ENCODE measurements at regions not wholly inside any gene's neighbourhood (a gene's known extent, or its start where the extent isn't known, plus 50 kb on each side); places are given as distances from the start of the nearest gene placed in this dataset.
"Not testable (repeated sequence)": the region's sequence is repeated elsewhere in the genome, so short reads cannot be mapped to it uniquely, and the experiment has no call there.

DNA sequence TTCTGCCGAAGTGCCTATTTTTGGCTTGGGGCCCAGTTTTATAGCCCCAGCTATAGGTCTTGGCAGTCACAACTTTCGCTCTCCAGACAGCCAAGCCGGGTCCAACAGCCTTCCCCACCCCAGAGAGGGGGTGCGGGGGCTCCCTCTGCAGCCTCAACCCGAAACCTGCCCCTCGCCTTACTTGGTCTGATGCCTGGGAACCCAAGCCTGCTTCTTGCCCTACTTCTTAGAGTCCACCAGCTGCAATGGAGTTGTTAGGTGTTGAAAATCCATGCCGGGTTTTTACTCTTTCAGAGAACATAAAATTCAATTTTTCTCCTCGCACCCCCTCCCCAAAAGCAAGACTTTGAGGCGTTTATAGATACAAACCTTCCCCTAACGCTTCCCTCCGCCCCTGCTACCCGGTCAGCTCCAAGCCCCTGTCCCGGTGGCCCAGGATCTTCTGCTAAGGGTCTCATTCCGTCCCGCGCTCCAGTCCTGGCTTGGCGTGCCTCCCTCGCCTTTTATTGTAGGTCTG, 116.7 kb downstream of the CRLF3 start:
- H3K4me3 ChIP-seq (ENCODE audit: insufficient read depth, low read depth, low read length): peak overlapping the region; percentile 64
- peak; percentile 22 for DNase-seq
- H3K27me3 ChIP-seq (ENCODE audit: control insufficient read depth, insufficient read depth, low read length); H3K36me3 ChIP-seq (replicated peaks; ENCODE audit: control insufficient read depth, insufficient read depth, low read length): not testable (repeated sequence)

DNA sequence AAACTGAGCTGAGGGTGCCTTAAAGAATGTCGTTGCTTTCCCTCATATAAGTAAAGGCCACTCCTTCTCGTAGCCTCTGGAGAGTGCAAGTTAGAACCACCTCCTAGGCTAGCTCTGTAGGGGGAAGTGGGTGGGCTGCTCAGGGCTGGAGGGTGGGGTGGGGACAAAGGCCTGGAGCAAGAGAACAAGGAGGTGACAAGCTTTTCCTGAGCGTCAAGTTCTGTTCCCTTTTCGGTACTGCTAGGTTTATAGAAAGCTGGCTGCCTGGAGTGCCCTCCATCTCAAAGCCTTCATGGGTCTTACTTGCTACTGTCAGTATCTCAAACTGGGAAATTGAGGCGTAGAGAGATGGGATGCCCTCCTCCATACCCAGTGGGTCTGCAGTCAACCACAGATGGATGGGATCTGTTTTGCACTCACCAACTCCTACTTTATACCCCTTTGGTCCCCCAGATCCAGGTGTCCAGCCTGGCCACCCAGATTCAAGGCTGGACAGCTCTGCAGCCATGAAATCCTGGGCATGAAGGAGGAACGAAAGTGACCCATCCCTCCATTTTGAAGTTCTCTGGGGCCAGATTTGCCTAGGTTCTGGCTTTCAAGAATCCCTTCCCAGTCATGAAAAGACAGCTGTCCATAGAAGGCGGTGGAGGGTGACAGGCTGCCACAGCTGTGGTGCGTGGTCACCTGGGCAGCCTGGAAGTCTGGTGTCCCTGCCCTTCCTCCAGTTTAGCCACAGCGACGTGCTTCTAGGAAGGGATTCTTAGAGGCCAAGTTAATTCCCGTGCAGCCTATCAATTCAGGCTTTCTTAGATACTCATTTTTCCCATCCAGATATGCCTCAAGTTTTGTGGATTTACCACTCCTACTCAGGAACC, 117.8 kb downstream of the CRLF3 start:
- H3K36me3 ChIP-seq (replicated peaks; ENCODE audit: control insufficient read depth, insufficient read depth, low read length); H3K27me3 ChIP-seq (ENCODE audit: control insufficient read depth, insufficient read depth, low read length): not testable (repeated sequence)
- DNase-seq: peak; percentile 17
- H3K4me3 ChIP-seq (ENCODE audit: insufficient read depth, low read depth, low read length): peak overlapping the region; percentile 64; the same call in 1 of the 2 replicates

DNA sequence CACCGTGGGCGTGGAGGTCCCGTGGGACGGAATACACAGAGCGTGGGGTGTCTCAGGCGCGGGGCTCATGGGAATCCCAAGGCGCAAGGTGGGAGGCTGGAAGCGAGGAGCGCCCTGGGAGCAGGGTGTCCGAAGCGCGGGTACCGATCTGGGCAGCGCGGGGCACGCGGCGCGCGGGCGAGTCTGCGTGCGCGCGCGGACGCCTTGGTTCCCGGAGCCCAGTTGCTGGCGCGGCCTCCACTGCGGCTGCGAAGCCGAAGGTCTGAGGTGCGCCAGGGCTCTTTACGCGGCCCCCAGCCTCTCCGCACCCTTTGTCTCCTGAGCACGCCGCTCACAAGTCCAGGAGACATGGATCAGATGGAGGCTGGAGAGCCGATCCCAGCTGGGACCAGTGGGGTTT, 118.5 kb downstream of the CRLF3 start:
- peak; percentile 25 for DNase-seq
- H3K27me3 ChIP-seq (ENCODE audit: control insufficient read depth, insufficient read depth, low read length); H3K36me3 ChIP-seq (replicated peaks; ENCODE audit: control insufficient read depth, insufficient read depth, low read length): not testable (repeated sequence)
- peak overlapping the region; percentile 19 for H3K4me3 ChIP-seq (ENCODE audit: insufficient read depth, low read depth, low read length)

DNA sequence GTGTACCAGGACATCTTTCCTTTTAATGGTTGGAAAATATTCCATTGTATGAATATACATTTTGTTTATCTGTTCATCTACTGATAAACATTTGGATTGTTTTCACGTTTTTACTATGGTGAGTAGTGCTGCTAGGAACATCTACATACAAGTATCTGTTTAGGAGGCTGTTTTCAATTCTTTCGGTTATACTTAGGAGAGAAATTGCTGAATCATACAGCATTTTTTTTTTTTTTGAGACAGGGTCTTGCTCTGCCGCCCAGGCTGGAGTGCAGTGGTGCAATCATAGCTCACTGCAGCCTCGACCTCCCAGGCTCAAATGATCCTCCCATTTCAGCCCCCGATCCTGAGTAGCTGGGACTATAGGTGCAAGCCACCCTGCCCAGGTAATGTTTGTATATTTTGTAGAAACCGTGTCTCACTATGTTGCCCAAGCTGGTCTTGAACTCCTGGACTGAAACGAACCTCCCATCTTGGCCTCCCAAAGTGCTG, 122.9 kb downstream of the CRLF3 start:
- DNase-seq: no peak
- H3K36me3 ChIP-seq (replicated peaks; ENCODE audit: control insufficient read depth, insufficient read depth, low read length): no peaks in the 10 kb centered on the region
- H3K27me3 ChIP-seq (ENCODE audit: control insufficient read depth, insufficient read depth, low read length): no peaks in the 10 kb centered on the region
- no peak overlapping the region for H3K4me3 ChIP-seq (ENCODE audit: insufficient read depth, low read depth, low read length)

DNA sequence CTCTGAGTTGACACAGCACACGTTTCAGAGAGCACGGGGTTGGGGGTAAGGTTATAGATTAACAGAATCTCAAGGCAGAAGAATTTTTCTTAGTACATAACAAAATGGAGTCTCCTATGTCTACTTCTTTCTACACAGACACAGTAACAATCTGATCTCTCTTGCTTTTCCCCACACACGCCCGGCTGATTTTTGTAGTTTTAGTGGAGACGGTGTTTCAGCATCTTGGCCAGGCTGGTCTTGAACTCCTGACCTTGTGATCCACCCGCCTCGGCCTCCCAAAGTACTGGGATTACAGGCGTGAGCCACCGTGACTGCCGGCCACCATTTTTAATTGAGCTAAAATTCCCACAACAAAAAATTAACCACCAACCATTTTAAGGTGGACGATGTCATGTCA, 123.7 kb downstream of the CRLF3 start:
- H3K36me3 ChIP-seq (replicated peaks; ENCODE audit: control insufficient read depth, insufficient read depth, low read length); H3K27me3 ChIP-seq (ENCODE audit: control insufficient read depth, insufficient read depth, low read length); H3K4me3 ChIP-seq (ENCODE audit: insufficient read depth, low read depth, low read length); DNase-seq: not testable (repeated sequence)

DNA sequence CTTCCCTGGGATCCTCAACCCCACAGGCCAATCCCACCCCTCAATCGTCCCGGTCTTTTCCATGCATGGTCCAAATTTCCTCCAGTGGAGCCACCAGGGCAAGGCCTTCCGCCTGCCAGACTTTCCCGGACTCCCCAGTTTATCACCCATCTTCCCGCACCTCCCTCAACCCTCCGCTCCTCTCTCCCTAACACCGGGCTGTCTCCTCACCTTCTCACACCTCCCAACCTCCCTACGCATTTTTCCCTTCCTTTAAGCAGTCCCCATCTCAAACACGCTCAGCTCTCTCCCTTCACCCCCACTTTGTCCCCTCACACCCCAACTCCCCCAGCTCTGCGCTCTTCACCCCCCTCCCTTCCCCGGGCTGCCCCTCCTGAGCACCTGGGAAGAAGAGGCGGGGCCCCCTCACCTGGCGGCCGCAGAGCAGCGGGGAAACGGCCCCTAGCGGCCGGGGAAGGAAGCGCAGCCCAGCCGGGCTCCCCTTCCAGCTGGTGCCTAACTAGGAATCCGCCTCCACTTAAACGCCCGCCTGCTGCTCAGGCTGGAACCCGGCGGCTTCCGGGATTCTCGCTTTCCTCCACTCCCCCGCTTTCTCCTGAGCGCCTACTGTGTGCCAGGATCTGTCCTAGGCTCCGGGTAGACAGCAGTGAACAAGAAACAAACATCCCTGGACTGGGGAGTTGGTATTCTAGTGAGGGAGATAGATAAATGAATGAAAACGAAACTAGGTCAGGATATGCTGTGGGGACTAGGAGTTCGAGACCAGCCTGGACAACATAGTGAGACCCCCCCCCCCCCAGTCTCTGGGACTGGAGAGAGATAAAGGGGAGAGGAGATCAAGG, 126.7 kb downstream of the CRLF3 start:
- H3K36me3 ChIP-seq (replicated peaks; ENCODE audit: control insufficient read depth, insufficient read depth, low read length); H3K27me3 ChIP-seq (ENCODE audit: control insufficient read depth, insufficient read depth, low read length): not testable (repeated sequence)
- H3K4me3 ChIP-seq (ENCODE audit: insufficient read depth, low read depth, low read length): peak overlapping the region; percentile 34; the same call in 1 of the 2 replicates
- DNase-seq: peak; percentile 90

DNA sequence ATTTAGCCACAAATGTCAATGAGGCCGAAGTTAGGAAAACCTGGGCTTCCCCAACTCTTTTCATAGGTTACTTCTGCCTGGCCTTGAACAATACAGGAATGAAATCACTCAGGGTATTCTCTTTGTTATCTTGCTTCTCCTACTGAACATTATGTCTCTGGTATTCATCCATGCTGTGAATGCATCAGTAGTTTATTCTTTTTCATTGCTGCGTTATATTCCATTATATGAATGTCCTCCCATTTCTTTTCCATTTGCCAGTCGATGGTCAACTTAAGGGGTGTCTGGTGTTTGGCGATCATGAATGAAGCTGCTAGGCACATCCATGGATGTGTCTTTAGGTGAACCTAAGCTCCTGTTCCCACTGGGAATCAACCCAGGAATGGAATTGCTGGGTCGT, 128.3 kb downstream of the CRLF3 start:
- no peaks in the 10 kb centered on the region for H3K36me3 ChIP-seq (replicated peaks; ENCODE audit: control insufficient read depth, insufficient read depth, low read length)
- no peaks in the 10 kb centered on the region for H3K27me3 ChIP-seq (ENCODE audit: control insufficient read depth, insufficient read depth, low read length)
- no peak overlapping the region for H3K4me3 ChIP-seq (ENCODE audit: insufficient read depth, low read depth, low read length)
- no peak for DNase-seq

DNA sequence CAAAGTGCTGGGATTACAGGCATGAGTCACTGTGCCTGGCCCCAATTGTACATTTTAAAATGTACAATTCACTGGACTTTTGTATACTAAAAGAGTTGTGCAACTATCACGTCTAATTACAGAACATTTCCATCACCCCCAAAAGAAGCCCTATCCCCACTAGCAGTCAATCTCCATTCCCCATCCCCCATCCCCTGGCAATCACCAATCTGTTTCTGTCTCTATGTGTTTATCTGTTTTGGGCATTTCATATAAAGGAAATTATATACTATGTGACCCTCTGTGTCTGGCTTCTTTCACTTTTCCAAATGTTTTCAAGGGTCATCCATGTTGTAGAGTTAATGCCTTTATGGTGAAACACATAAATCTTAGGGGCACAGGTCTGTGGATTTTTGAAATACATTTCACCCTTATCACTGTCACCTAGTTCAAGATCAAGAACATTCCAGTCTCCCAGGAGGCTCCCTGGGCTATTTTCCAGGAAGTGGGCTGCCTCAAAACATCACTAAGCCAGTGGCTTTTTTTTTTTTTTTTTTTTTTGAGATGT, 129.2 kb downstream of the CRLF3 start:
- not testable (repeated sequence) for DNase-seq; H3K27me3 ChIP-seq (ENCODE audit: control insufficient read depth, insufficient read depth, low read length); H3K4me3 ChIP-seq (ENCODE audit: insufficient read depth, low read depth, low read length); H3K36me3 ChIP-seq (replicated peaks; ENCODE audit: control insufficient read depth, insufficient read depth, low read length)

DNA sequence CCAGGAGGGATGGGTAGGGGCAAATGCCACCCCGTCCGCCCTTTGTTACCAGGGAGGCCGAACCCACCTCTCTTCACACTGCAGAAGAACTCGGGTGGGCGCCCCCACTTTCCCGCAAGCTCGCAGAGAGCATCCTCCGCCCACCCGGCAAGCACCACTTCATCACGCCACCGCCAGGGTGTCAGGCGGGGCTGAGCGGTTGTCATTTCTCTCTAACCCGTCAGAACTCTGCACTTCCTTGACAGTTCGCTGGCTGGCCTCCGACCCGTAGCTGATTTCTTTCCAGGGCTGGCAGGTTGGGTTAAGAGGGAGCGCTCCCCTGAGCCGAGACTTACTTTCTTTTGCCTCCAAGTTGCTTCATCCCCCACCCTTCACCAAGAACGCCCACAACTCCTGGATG, 130.7 kb downstream of the CRLF3 start:
- peak overlapping the region; percentile 5; the same call in 1 of the 2 replicates for H3K4me3 ChIP-seq (ENCODE audit: insufficient read depth, low read depth, low read length)
- peak; percentile 64 for DNase-seq
- not testable (repeated sequence) for H3K36me3 ChIP-seq (replicated peaks; ENCODE audit: control insufficient read depth, insufficient read depth, low read length); H3K27me3 ChIP-seq (ENCODE audit: control insufficient read depth, insufficient read depth, low read length)

DNA sequence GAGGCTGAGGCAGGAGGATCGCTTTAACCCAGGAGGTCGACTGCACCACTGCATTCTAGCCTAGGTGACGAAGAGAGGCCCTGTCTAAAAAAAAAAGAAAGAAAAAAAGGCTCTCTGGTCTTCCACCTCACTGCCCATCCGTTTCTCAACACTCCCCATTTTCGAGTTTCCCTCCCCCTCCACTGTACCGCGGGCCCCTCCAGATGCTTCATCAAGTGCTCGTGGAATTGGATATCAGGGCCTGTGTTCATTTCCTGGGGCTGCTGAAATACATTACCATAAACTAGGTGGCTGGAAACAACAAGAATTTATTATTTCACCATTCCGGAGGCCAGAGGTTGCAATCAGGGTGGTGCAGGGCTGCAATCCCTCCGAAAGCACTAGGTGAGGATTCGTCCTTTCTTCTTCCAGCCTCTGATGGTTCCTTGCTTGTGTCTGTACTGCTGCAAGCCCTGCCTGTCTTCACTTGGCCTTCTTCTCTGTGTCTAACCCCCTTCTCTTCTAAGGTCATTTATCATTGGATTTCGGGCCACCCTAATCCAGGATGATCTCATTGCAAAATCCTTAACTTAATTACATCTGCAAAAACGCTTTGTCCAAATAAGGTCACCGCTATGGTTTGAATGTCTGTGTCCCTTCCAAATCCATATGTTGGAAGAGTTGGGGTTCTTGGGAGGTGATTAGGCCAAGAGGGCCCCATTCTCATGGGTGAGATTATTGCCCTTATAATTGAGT, 135.1 kb downstream of the CRLF3 start:
- H3K27me3 ChIP-seq (ENCODE audit: control insufficient read depth, insufficient read depth, low read length); DNase-seq; H3K36me3 ChIP-seq (replicated peaks; ENCODE audit: control insufficient read depth, insufficient read depth, low read length); H3K4me3 ChIP-seq (ENCODE audit: insufficient read depth, low read depth, low read length): not testable (repeated sequence)

DNA sequence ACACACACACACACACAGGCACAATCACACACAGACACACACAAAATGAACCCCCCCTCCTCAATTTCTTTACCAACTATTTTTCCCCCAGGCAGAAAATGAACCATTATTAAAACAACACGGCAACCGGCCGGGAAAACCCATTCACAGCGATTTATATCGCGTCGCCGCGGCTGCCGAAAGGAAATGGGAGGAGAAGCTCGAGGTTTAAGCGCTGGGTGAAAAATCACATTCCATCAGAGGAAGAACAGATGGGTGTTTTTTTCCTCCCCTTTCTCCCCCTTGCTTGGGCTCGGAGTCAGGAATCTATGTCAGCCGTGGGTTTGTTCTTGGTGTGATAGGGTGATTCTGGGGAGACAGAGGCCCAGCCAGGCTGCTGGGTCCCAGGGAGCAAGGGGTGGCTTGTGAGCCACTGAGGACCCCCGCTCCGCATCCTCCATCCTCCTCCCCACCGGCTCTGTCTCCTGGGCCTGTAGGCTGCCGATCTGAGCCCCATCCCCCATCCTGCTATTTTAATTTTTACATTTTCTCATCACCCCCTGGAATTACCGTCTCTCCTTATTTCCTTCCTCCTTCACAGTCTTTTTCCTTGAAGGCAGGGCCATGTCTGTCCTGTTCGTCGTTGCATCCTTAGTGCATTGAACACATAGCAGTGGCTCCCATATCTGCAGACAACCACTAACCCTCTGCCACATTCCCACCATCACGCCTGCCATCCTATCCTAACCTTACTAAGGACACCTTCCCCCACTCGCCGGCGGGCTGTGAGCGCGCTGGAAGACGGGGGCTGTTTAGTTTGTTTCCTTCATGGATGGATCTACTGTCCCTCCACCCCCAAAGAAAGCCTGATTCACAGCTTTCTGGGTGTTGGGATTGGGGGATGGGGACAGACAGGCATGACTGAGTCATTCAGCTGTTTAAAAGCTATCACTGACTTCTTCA, 137.7 kb downstream of the CRLF3 start:
- peak; percentile 35 for DNase-seq
- not testable (repeated sequence) for H3K4me3 ChIP-seq (ENCODE audit: insufficient read depth, low read depth, low read length)

DNA sequence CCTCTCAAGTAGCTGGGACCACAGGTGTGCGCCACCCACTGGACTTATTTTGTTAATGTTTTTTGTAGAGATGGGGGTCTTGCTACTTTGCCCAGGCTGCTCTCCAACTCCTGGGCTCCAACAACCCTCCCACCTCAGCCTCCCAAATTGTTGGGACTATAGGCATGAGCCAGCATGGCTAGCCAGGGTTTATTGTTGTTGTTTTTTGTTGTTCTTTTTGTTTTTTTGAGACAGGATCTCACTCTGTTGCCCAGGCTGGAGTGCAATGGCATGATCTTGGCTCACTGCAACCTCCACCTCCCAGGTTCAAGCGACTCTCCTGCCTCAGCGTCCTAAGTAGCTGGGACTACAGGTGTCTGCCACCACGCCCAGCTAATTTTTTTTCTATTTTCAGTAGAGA, 142.2 kb downstream of the CRLF3 start:
- DNase-seq; H3K4me3 ChIP-seq (ENCODE audit: insufficient read depth, low read depth, low read length); H3K36me3 ChIP-seq (replicated peaks; ENCODE audit: control insufficient read depth, insufficient read depth, low read length); H3K27me3 ChIP-seq (ENCODE audit: control insufficient read depth, insufficient read depth, low read length): not testable (repeated sequence)

More for the DNA sequence above, 137.7 kb downstream of the CRLF3 start:
- not testable (repeated sequence) for H3K27me3 ChIP-seq (ENCODE audit: control insufficient read depth, insufficient read depth, low read length); H3K36me3 ChIP-seq (replicated peaks; ENCODE audit: control insufficient read depth, insufficient read depth, low read length)

DNA sequence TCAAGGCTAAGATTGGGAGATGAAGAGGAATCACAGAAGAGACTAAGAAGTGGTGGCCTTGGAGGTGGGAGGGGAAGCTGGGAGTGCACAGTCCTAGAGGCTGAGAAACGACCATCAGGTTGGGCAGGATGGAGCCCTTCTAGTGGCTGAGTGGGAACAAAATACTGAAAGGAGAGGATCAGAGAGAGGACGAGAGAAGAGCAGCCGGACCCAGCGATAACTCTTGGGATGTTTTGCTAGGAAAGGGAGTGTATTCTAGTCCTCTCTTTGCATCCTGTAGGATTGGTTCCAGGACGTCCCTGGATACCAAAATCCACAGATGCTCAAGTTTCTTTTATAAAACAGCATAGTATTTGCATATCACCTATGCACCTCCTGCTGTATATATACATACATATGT, 143.8 kb downstream of the CRLF3 start:
- DNase-seq; H3K4me3 ChIP-seq (ENCODE audit: insufficient read depth, low read depth, low read length); H3K27me3 ChIP-seq (ENCODE audit: control insufficient read depth, insufficient read depth, low read length); H3K36me3 ChIP-seq (replicated peaks; ENCODE audit: control insufficient read depth, insufficient read depth, low read length): not testable (repeated sequence)
